ENCODE measurements at regions not wholly inside any gene's neighbourhood (a gene's known extent, or its start where the extent isn't known, plus 50 kb on each side); places are given as distances from the start of the nearest gene placed in this dataset.
A peak's percentile ranks its signal among the peaks of the same experiment; 100 is the strongest.

- DNase-seq: no peak
These were observed 115.2 kb downstream of the INHBB start for GRCh38 chr2:120461092-120461491.

DNA sequence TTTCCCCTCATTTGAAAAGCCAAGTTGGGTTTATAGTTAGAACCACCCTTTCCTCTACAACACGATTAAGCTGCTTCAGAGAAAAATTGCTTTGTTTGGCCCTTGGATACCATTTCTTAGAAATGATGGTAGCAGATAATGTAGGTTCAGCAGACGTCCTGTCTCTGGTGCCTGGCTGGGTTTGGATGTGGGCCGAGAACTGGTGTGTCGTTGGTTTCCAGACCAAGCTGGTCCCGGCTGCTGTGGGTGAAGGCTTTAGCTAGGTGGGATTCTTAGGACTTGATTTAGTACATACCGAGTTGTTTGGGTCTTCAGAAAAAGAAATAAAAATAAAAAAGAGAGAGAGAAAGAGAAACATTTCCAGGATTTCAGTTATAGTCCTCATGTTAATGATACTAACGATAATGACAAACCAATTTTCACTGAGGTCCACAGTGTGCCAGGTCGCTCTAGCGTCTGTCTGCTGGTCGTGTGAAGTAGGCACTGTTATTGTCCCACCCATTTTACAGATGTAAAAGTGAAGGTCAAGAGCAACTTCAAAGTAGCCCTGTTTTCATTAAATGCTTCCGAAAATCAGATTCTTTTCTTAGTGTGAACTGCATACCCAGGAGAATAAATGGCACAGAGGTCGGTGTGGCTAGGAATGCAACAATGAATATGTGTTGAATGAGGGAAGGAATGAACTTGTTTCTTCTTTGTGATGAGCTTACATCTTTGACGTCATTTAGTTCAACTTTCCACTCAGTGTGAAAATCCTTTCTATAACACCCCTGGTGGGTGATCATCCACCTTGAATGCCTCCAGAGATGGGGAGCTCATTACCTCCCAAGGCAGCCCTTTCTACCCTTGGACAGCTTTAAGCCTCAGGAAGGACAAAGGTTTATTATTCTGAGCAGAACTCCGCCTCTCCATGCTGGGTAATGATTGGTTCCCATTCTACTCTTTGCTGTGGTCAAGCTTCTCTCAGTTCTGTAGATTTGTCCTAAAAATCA, 115.9 kb downstream of the INHBB start:
- no peak for DNase-seq

DNA sequence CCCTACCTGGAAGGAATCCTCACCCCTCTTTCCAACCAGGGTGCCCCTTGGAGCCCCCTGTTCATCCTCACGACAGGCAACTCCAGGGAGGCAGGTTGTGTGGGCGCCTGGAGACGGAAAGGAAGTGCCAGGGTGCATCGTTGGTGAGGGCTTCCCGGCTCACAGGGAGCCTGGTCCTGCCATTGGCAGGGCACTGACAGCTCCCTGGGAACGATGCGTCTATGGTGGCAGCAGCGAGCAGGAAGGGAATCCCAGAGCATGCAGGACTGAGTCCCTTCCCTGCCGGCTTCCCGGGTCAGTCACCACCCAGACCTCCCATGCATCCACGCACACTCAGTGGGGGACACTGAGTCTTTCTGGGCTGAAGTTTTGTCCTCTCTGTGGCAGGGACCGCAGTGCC, 117.6 kb downstream of the INHBB start:
- peak in 1 of 2 experiments; percentile 36 for DNase-seq

- DNase-seq: no peak
These were observed 118.1 kb downstream of the INHBB start for GRCh38 chr2:120463996-120464395.

DNA sequence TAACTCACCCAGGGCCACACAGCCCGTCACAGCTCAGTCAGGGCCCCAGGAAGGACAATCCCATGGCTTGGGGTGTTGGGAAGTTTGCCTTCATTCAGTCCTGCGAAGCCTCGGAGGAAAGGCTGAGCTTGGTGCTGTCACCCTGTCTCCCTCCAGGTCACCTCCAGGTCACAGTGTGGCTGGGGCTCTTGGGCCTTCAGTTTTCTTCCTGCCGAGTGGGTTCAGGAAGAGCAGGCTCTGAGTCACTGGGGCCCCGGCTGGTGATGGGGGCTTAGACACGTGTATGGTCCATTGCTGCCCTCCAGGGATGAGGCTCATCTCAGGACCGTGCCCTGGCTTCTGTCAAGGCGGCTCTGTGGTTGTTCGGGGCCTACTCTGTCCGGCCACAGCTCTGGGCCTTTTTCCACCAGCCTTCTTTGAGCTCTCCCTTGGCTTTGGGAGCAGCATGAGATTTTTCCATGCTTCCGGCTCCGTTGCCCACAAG, 118.6 kb downstream of the INHBB start:
- DNase-seq: no peak

DNA sequence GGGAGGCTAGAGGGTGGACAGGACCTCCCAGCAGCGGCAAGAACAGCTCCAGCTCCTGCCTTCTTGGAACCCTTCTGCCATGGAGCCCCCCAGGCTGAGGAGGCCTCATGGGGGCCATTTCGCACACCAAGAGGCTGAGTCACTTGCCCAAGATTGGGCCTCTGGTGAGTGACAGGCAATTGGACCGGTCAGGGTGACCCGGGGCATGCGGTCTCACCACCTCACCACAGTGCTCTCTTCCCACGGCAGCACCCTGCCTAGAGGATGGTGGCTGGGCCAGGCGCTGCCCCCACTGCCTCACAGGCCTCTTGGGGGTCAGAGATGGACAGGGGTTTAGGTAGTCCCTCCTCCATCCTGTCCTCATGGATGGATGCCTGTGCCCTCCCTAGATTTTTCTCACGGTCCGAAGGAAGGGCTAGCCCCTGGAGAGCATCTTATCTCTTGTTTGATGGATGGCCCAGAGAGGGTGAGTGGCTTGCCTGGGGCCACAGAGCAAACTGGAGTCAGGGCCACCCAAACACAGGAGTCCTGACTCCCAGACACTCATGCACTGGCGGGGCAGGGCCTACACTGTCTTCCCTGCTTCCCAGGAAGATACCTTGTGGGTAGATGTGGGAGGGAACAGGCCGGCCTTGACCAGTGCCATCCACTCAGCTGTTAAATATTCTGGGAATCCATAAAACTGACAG, 119.2 kb downstream of the INHBB start:
- no peak for DNase-seq

- no peak for DNase-seq
These were observed 119.7 kb downstream of the INHBB start for GRCh38 chr2:120465701-120465988.

DNA sequence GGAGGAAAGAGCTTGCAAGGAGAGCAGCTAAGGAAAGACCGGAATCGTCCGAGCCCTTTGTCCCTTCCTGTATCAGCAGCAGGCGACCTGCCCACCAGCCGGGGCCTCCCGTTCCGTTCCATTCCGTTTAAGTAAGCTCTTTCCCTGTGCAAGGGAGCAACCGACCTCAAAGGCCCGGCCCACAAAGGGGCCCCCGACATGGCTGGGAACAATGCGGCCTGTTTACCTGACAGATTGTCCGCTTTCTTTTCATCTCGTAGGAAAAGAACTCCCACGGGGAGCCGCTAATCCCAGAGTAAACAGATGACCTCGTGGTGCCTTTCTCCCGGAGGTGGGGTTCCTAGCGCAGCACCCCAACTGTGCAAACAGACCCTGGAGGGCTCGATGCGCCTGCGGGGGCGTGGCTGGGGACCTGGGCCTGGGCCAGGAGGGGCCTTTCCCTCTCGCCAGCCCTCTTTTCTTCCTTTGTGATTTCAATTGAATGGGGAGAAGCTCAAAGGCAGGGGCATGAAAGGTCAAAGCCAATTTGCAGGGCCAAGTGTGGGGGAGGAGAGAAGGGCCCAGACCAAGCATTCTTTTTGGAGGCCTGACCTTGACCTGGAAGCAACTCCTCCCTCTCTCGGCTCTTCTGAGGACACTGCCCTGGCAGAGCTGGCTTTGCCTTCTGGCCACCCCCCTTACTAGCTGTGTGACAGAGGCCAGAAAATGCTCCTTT, 120.2 kb downstream of the INHBB start:
- no peak for DNase-seq

GRCh38 chr2:120466704-120467054, 120.7 kb downstream of the INHBB start:
- no peak for DNase-seq

- DNase-seq: no peak
These were observed 122.2 kb downstream of the INHBB start for GRCh38 chr2:120468136-120468535.

DNA sequence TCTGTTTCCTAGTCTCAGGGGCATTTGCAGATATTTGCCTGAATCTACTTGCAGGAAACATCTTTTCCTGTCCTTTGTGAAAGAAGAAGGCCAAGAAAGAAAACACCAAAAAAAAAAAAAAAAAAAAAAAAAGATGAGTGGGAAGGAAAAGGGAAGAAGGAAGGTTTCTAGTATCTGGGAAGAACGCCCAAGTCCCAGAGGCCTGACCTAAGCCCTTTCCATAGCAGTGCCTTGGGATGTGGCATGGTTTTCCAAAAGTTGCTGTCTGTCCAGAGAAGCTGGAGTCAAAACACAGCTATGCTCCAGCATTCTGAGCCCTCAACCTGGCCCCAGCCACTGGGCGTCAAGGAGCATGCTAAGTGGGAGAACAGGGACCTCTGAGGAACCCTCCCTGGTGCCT, 123.5 kb downstream of the INHBB start:
- DNase-seq: no peak

- DNase-seq: peak in 1 of 2 experiments; percentile 14
These were observed 124.4 kb downstream of the INHBB start for GRCh38 chr2:120470041-120470965.

- DNase-seq: no peak
These were observed 125.2 kb downstream of the INHBB start for GRCh38 chr2:120471166-120471565.

- DNase-seq: no peak
These were observed 126.1 kb downstream of the INHBB start for GRCh38 chr2:120472031-120472430.

DNA sequence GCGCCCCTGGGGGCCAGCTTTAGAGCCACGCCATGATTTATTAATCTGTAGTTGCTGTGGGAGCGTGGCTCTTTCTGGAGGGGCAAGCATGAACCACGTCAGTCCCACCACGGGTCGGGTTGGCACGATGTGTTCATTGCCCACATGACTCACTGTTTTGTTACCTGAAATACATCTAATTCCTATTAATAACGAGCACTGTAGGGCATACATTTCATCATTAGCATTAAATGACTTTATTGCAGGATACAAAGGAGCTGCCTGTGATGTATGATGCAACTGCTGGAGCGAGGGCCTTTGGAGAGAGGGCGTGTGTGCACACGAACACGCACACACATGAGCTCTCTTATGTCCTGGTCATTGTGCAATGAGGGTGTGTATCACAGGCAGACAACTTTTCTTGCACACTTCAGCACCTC, 127.0 kb downstream of the INHBB start:
- no peak for DNase-seq

- no peak for DNase-seq
These were observed 127.8 kb downstream of the INHBB start for GRCh38 chr2:120473522-120474271.

DNA sequence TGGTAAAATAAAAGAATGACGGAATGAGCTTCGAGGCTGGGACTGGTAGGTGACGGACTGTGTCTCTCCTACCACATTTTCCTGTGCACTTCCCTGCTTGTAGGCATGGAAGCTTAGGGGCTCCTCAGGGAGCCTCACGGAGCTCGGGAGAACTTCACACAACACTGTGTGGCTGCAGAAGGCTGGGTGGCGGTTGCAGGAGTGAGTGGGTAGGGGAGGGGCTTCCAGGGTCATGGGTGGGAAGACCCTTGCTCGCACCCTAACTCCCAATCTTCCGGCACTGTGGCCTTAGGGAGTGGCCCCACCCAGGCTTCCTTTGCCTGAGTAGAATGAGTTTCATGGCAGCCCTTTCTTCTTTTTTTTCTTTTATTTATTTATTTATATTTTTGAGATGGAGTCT, 128.6 kb downstream of the INHBB start:
- no peak for DNase-seq

DNA sequence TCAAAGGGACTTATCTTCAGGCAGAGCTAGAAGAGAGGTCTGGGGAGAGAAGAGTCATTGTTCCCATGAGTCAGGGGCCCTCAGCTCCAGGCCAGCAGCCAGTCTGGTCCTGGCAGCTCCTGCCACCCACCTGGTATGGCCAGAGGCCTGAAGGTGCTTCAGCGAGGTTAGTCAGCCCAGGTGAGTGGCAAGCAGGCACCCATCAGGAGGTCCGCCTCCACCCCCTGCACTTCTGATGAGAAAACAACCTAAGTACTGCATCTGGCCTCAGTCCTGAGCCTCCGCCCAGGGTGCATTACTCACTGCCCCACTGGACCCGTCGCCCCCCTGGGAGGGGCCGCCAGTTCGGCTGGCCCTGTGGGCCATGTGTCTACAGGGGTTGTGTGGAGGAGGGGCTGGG, 130.2 kb downstream of the INHBB start:
- no peak for DNase-seq

DNA sequence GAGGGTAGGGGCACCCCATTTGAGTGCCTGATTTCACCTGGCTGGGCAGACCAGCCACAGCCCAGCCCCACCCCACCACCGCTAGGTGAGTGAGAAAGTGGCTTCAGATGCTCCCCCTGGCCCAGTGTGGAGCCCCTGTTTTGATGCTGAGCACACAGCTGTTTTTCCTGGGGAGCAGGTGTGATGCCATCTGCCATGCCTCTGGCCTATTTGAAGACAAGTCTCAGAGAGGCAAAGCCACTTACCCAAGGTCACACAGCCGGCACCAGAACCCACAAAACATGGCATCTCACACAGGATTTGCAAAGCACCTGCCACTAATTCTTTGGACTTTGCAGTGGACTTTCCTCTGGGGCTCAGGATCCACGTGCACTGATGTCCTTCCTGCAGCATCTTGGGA, 131.3 kb downstream of the INHBB start:
- no peak for DNase-seq

- DNase-seq: no peak
These were observed 132.0 kb downstream of the INHBB start for GRCh38 chr2:120477831-120478481.

- no peak for DNase-seq
These were observed 134.5 kb downstream of the INHBB start for GRCh38 chr2:120480346-120480902.
